WTC11 (cell line): ENCODE measurements at regions not wholly inside any gene's neighbourhood (a gene's known extent, or its start where the extent isn't known, plus 50 kb on each side); places are given as distances from the start of the nearest gene placed in this dataset.
A peak's percentile ranks its signal among the peaks of the same experiment; 100 is the strongest.

ENCODE experiments used
- ATAC-seq: fragments of 200-7000 bp; cut with Tn5 transposase; 2 replicates; pipeline ENCODE4 v1.10.0; 2021; ENCODE audit warnings: mild to moderate bottlenecking, moderate library complexity
- CTCF ChIA-PET: fragments of 300-600 bp; sonication (Branson Sonifier 250); formaldehyde crosslinking; loops from one replicate; lab custom pipeline; 2021; ENCODE audit warnings: antibody characterized with exemption; lab: Charles Lee
- POLR2A ChIA-PET: fragments of 350-600 bp; sonication (Branson Sonifier 250); formaldehyde crosslinking; loops from one replicate; lab custom pipeline; 2021; ENCODE audit warnings: antibody characterized with exemption; lab: Charles Lee
- DNase-seq: peaks from one replicate; pipeline ENCODE4 v3.0.0; 2021; ENCODE audit warnings: low spot score
- H3K27ac Mint-ChIP-seq: 2 replicates; pipeline ENCODE4 v1.8.0; 2021; ENCODE audit warnings: mixed read lengths
- H3K27me3 Mint-ChIP-seq: 2 replicates; pipeline ENCODE4 v1.8.0; 2021; ENCODE audit warnings: low read depth, mild to moderate bottlenecking, moderate library complexity, mixed read lengths
- H3K36me3 Mint-ChIP-seq: 2 replicates; pipeline ENCODE4 v1.8.0; 2021; ENCODE audit warnings: mixed read lengths
- H3K4me1 Mint-ChIP-seq: 2 replicates; pipeline ENCODE4 v1.8.0; 2022; ENCODE audit warnings: mixed read lengths
- H3K4me3 Mint-ChIP-seq: 2 replicates; pipeline ENCODE4 v1.8.0; 2021; ENCODE audit warnings: mild to moderate bottlenecking, moderate library complexity, mixed read lengths
- H3K9me3 Mint-ChIP-seq: 2 replicates; pipeline ENCODE4 v1.8.0; 2021; ENCODE audit warnings: mixed read lengths
- ATF6 ChIP-seq: sonication (generic); formaldehyde crosslinking; IDR thresholded peaks from 2 replicates; pipeline ENCODE4 v1.8.1; 2023; ENCODE audit warnings: mild to moderate bottlenecking, missing genetic modification reagents
- ELF4 ChIP-seq: sonication (generic); formaldehyde crosslinking; IDR thresholded peaks from 2 replicates; pipeline ENCODE4 v1.8.1; 2022; ENCODE audit warnings: low read depth, mild to moderate bottlenecking, moderate library complexity, missing genetic modification reagents
- EMX1 ChIP-seq: fragments of 250-450 bp; sonication (Bioruptor Pico); IDR thresholded peaks from 2 replicates; pipeline ENCODE4 v1.8.0; 2021; ENCODE audit warnings: mild to moderate bottlenecking
- ERG ChIP-seq: fragments of 250-450 bp; sonication (Bioruptor Pico); IDR thresholded peaks from 2 replicates; pipeline ENCODE4 v1.8.0; 2021; ENCODE audit warnings: mild to moderate bottlenecking
- GRHL2 ChIP-seq: fragments of 250-450 bp; sonication (Bioruptor Pico); IDR thresholded peaks from 2 replicates; pipeline ENCODE4 v1.8.0; 2022; ENCODE audit warnings: mild to moderate bottlenecking, moderate library complexity; ENCODE audit not compliant: insufficient replicate concordance, severe bottlenecking
- JUN ChIP-seq: sonication (generic); formaldehyde crosslinking; IDR thresholded peaks from 2 replicates; pipeline ENCODE4 v1.8.0; 2023; ENCODE audit warnings: mild to moderate bottlenecking, missing genetic modification reagents
- PRDM15 ChIP-seq: sonication (generic); formaldehyde crosslinking; IDR thresholded peaks from 2 replicates; pipeline ENCODE4 v1.8.0; 2022; ENCODE audit warnings: missing genetic modification reagents
- TCF7 ChIP-seq: sonication (generic); formaldehyde crosslinking; IDR thresholded peaks from 2 replicates; pipeline ENCODE4 v1.8.0; 2022; ENCODE audit warnings: mild to moderate bottlenecking, low read depth, missing genetic modification reagents, moderate library complexity
- TP53 ChIP-seq: sonication (generic); formaldehyde crosslinking; IDR thresholded peaks from 2 replicates; pipeline ENCODE4 v1.8.1; 2023; ENCODE audit warnings: mild to moderate bottlenecking, missing genetic modification reagents
- ZNF263 ChIP-seq: sonication (generic); formaldehyde crosslinking; IDR thresholded peaks from 2 replicates; pipeline ENCODE4 v1.8.1; 2022; ENCODE audit warnings: low read depth, mild to moderate bottlenecking, moderate library complexity, missing genetic modification reagents
- ZNF281 ChIP-seq: sonication (generic); formaldehyde crosslinking; IDR thresholded peaks from 2 replicates; pipeline ENCODE4 v1.8.0; 2023; ENCODE audit warnings: mild to moderate bottlenecking, missing genetic modification reagents
- ZNF416 ChIP-seq: fragments of 250-450 bp; sonication (Bioruptor Pico); IDR thresholded peaks from 2 replicates; pipeline ENCODE4 v1.9.0; 2021; ENCODE audit warnings: mild to moderate bottlenecking, inconsistent platforms
- TF ChIP-seq, protein P1 (sequence below): fragments of 250-450 bp; sonication (Bioruptor Pico); IDR thresholded peaks from 2 replicates; pipeline ENCODE4 v1.9.0; 2021; ENCODE audit warnings: mild to moderate bottlenecking
- TF ChIP-seq, protein P2 (sequence below): fragments of 250-450 bp; sonication (Bioruptor Pico); IDR thresholded peaks from 2 replicates; pipeline ENCODE4 v1.9.0; 2021; ENCODE audit warnings: mild to moderate bottlenecking, borderline replicate concordance

DNA sequence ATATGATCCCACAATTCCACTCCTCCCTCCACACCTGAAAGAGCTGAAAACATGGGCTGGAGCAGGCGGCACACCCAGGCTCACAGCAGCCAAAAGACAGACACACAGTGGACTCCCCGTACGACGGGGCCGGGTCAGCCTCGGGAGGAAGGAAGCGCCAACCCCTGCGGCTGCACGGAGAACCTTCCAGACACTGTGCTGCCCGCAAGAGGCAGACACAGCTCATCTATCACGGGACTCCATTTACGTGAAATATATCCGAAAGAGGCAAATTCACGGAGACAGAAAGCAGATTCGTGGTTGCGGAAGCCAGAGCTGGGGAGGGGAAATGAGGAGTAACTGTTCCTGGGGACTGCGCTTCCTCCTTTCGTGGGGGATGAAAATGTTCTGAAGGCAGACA, 165.0 kb downstream of the BRD1 start (continued):
- TF ChIP-seq, protein P1, sequence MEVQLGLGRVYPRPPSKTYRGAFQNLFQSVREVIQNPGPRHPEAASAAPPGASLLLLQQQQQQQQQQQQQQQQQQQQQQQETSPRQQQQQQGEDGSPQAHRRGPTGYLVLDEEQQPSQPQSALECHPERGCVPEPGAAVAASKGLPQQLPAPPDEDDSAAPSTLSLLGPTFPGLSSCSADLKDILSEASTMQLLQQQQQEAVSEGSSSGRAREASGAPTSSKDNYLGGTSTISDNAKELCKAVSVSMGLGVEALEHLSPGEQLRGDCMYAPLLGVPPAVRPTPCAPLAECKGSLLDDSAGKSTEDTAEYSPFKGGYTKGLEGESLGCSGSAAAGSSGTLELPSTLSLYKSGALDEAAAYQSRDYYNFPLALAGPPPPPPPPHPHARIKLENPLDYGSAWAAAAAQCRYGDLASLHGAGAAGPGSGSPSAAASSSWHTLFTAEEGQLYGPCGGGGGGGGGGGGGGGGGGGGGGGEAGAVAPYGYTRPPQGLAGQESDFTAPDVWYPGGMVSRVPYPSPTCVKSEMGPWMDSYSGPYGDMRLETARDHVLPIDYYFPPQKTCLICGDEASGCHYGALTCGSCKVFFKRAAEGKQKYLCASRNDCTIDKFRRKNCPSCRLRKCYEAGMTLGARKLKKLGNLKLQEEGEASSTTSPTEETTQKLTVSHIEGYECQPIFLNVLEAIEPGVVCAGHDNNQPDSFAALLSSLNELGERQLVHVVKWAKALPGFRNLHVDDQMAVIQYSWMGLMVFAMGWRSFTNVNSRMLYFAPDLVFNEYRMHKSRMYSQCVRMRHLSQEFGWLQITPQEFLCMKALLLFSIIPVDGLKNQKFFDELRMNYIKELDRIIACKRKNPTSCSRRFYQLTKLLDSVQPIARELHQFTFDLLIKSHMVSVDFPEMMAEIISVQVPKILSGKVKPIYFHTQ = no peak
- TF ChIP-seq GRHL2 (CRISPR knock-in tag) (no peak), ATF6 (CRISPR knock-in tag) (no peak), ELF4 (no peak)
- TF ChIP-seq, protein P2, sequence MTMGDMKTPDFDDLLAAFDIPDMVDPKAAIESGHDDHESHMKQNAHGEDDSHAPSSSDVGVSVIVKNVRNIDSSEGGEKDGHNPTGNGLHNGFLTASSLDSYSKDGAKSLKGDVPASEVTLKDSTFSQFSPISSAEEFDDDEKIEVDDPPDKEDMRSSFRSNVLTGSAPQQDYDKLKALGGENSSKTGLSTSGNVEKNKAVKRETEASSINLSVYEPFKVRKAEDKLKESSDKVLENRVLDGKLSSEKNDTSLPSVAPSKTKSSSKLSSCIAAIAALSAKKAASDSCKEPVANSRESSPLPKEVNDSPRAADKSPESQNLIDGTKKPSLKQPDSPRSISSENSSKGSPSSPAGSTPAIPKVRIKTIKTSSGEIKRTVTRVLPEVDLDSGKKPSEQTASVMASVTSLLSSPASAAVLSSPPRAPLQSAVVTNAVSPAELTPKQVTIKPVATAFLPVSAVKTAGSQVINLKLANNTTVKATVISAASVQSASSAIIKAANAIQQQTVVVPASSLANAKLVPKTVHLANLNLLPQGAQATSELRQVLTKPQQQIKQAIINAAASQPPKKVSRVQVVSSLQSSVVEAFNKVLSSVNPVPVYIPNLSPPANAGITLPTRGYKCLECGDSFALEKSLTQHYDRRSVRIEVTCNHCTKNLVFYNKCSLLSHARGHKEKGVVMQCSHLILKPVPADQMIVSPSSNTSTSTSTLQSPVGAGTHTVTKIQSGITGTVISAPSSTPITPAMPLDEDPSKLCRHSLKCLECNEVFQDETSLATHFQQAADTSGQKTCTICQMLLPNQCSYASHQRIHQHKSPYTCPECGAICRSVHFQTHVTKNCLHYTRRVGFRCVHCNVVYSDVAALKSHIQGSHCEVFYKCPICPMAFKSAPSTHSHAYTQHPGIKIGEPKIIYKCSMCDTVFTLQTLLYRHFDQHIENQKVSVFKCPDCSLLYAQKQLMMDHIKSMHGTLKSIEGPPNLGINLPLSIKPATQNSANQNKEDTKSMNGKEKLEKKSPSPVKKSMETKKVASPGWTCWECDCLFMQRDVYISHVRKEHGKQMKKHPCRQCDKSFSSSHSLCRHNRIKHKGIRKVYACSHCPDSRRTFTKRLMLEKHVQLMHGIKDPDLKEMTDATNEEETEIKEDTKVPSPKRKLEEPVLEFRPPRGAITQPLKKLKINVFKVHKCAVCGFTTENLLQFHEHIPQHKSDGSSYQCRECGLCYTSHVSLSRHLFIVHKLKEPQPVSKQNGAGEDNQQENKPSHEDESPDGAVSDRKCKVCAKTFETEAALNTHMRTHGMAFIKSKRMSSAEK = no peak

- CTCF ChIA-PET = interaction anchor here (0.9 to 1.3 kb wide), 2 partner anchors 41 to 74 kb away, joined by 3 read pairs; no protein-coding TSS in a partner anchor
- H3K4me1 Mint-ChIP-seq = peaks cover 21% of the 10 kb centered on the region
- no peak for ATAC-seq
- POLR2A ChIA-PET = no interaction called here
- H3K4me3 Mint-ChIP-seq = no peak overlapping the region
- no peaks in the 10 kb centered on the region for H3K36me3 Mint-ChIP-seq
- TF ChIP-seq EMX1 (CRISPR knock-in tag) (no peak), ZNF263 (CRISPR knock-in tag) (0 out of 2 replicates have a peak, but pooled peaks have one; percentile 34)
- H3K27ac Mint-ChIP-seq = no peak overlapping the region; the same call in 1 of the 2 replicates
- H3K27me3 Mint-ChIP-seq = no peaks in the 10 kb centered on the region; the same call in 1 of the 2 replicates
- H3K9me3 Mint-ChIP-seq = no peaks in the 10 kb centered on the region
- DNase-seq = peak; percentile 7
Measured at GRCh38 chr22:49660794-49661781, 166.6 kb downstream of the BRD1 start.

GRCh38 chr22:49660321-49660720, 167.4 kb downstream of the BRD1 start:
- H3K36me3 Mint-ChIP-seq = no peaks in the 10 kb centered on the region
- ChIA-PET CTCF (interaction anchor here (1.3 kb wide), 1 partner anchor 41 kb away, joined by 3 read pairs; no protein-coding TSS in a partner anchor), POLR2A (no interaction called here)
- H3K9me3 Mint-ChIP-seq = no peaks in the 10 kb centered on the region
- DNase-seq (no peak), ATAC-seq (no peak)
- H3K4me3 Mint-ChIP-seq = no peak overlapping the region
- peaks cover 25% of the 10 kb centered on the region for H3K4me1 Mint-ChIP-seq
- H3K27ac Mint-ChIP-seq = no peak overlapping the region; the same call in 1 of the 2 replicates
- H3K27me3 Mint-ChIP-seq = no peaks in the 10 kb centered on the region; the same call in 1 of the 2 replicates
- TF ChIP-seq ZNF416 (CRISPR knock-in tag) (no peak), JUN (no peak), ZNF281 (CRISPR knock-in tag) (no peak), TCF7 (CRISPR knock-in tag) (no peak), ERG (CRISPR knock-in tag) (no peak), TP53 (no peak), PRDM15 (no peak)
